HEK293 (cell line): ENCODE measurements at regions not wholly inside any gene's neighbourhood (a gene's known extent, or its start where the extent isn't known, plus 50 kb on each side); places are given as distances from the start of the nearest gene placed in this dataset.

Experiments used
- CTCF ChIA-PET: fragments of 350-600 bp; formaldehyde crosslinking; extraction: SDS; loops from one replicate; lab custom pipeline; 2021; ENCODE audit warnings: antibody characterized with exemption; lab: Yijun Ruan, JAX
- POLR2A ChIA-PET: fragments of 300-600 bp; formaldehyde crosslinking; extraction: SDS; loops from one replicate; lab custom pipeline; 2020; ENCODE audit warnings: antibody characterized with exemption, inconsistent platforms; lab: Yijun Ruan, JAX
- H3K27ac ChIP-seq: fragments of 200-500 bp; sonication (Bioruptor generic); 2 replicates; pipeline ENCODE4 v1.5.1; 2014; ENCODE audit warnings: low read depth, low read length, control low read depth, inconsistent platforms; ENCODE audit errors: extremely low read depth
- H3K36me3 ChIP-seq, 2 experiments: fragments of 200-500 bp in 1 of 2; sonication (Bioruptor generic) in 1 of 2; 1 replicate in 1 of 2; 2 replicates in 1 of 2; pipeline ENCODE4 v1.5.1; 2014 to 2017; ENCODE audit warnings: inconsistent platforms in 2 of 2, low read length in 2 of 2; ENCODE audit not compliant: control insufficient read depth in 2 of 2, insufficient read depth in 1 of 2
- H3K4me1 ChIP-seq: fragments of 200-500 bp; sonication (Bioruptor generic); 2 replicates; pipeline ENCODE4 v1.5.1; 2014; ENCODE audit warnings: mild to moderate bottlenecking, low read length, inconsistent platforms; ENCODE audit not compliant: control insufficient read depth, insufficient read depth
- H3K4me3 ChIP-seq: 2 replicates; pipeline ENCODE4 v1.5.1; 2011; ENCODE audit warnings: low read depth, mild to moderate bottlenecking, control low read depth, low read length, moderate library complexity
- H3K9me3 ChIP-seq: fragments of 200-500 bp; sonication (Bioruptor generic); 2 replicates; pipeline ENCODE4 v1.5.1; 2014; ENCODE audit warnings: low read depth, low read length, inconsistent platforms; ENCODE audit not compliant: control insufficient read depth, insufficient read depth
- MZF1 ChIP-seq: fragments of 450-650 bp; formaldehyde crosslinking; IDR thresholded peaks from 2 replicates; pipeline ENCODE4 v1.5.1; 2017; ENCODE audit warnings: missing biosample characterization, missing genetic modification characterization, borderline replicate concordance
- PATZ1 ChIP-seq: fragments of 450-650 bp; formaldehyde crosslinking; IDR thresholded peaks from 2 replicates; pipeline ENCODE4 v1.5.1; 2016; ENCODE audit warnings: missing biosample characterization, missing genetic modification characterization
- SCRT2 ChIP-seq: fragments of 450-650 bp; formaldehyde crosslinking; IDR thresholded peaks from 2 replicates; pipeline ENCODE4 v1.5.1; 2016; ENCODE audit warnings: missing biosample characterization, missing genetic modification characterization
- SP2 ChIP-seq: fragments of 450-650 bp; formaldehyde crosslinking; IDR thresholded peaks from 2 replicates; pipeline ENCODE4 v1.5.1; 2016; ENCODE audit warnings: missing biosample characterization, missing genetic modification characterization
- ZBTB11 ChIP-seq: fragments of 450-650 bp; formaldehyde crosslinking; conservative IDR thresholded peaks from 2 replicates; pipeline ENCODE4 v1.5.1; 2016; ENCODE audit warnings: low read depth, missing biosample characterization, missing genetic modification characterization
- ZBTB6 ChIP-seq: fragments of 450-650 bp; formaldehyde crosslinking; IDR thresholded peaks from 2 replicates; pipeline ENCODE4 v1.5.1; 2017; ENCODE audit warnings: missing biosample characterization, missing genetic modification characterization
- ZEB2 ChIP-seq: fragments of 450-650 bp; formaldehyde crosslinking; IDR thresholded peaks from 2 replicates; pipeline ENCODE4 v1.5.1; 2016; ENCODE audit warnings: missing biosample characterization, missing genetic modification characterization
- ZFHX2 ChIP-seq: fragments of 450-650 bp; formaldehyde crosslinking; conservative IDR thresholded peaks from 2 replicates; pipeline ENCODE4 v1.5.1; 2016; ENCODE audit warnings: missing biosample characterization, missing genetic modification characterization
- ZFP41 ChIP-seq: fragments of 450-650 bp; formaldehyde crosslinking; IDR thresholded peaks from 2 replicates; pipeline ENCODE4 v1.5.1; 2016; ENCODE audit warnings: missing biosample characterization, missing genetic modification characterization, borderline replicate concordance
- ZNF114 ChIP-seq: fragments of 450-650 bp; formaldehyde crosslinking; IDR thresholded peaks from 2 replicates; pipeline ENCODE4 v1.5.0; 2017; ENCODE audit warnings: missing biosample characterization, missing genetic modification characterization
- ZNF19 ChIP-seq: fragments of 450-650 bp; formaldehyde crosslinking; IDR thresholded peaks from 2 replicates; pipeline ENCODE4; 2016; ENCODE audit warnings: missing biosample characterization, missing genetic modification characterization, low read depth
- ZNF274 ChIP-seq, 2 experiments: fragments of 200-500 bp in 1 of 2; fragments of 450-650 bp in 1 of 2; sonication (Bioruptor generic) in 1 of 2; formaldehyde crosslinking in 1 of 2; IDR thresholded peaks; 2 replicates each; pipeline versions ENCODE4 v1.5.1 to v1.6.1; 2014 to 2016; ENCODE audit warnings: borderline replicate concordance in 1 of 2, inconsistent platforms in 1 of 2, low read length in 1 of 2, missing biosample characterization in 1 of 2, missing genetic modification characterization in 1 of 2
- ZNF302 ChIP-seq: fragments of 450-650 bp; formaldehyde crosslinking; IDR thresholded peaks from 2 replicates; pipeline ENCODE4 v1.5.1; 2016; ENCODE audit warnings: missing biosample characterization, missing genetic modification characterization, low read depth
- ZNF37A ChIP-seq: fragments of 450-650 bp; IDR thresholded peaks from 2 replicates; pipeline ENCODE4 v1.5.1; 2018; ENCODE audit warnings: missing biosample characterization, missing genetic modification characterization
- ZNF529 ChIP-seq: fragments of 450-650 bp; formaldehyde crosslinking; IDR thresholded peaks from 2 replicates; pipeline ENCODE4 v1.5.1; 2017; ENCODE audit warnings: missing genetic modification characterization, missing biosample characterization; ENCODE audit not compliant: insufficient replicate concordance
- ZNF585B ChIP-seq: fragments of 450-650 bp; formaldehyde crosslinking; IDR thresholded peaks from 2 replicates; pipeline ENCODE4 v1.5.1; 2016; ENCODE audit warnings: missing biosample characterization, missing genetic modification characterization
- ZNF596 ChIP-seq: fragments of 450-650 bp; IDR thresholded peaks from 2 replicates; pipeline ENCODE4 v1.5.0; 2018; ENCODE audit warnings: missing biosample characterization, mild to moderate bottlenecking, missing genetic modification characterization, moderate library complexity
- ZNF670 ChIP-seq: fragments of 450-650 bp; formaldehyde crosslinking; IDR thresholded peaks from 2 replicates; pipeline ENCODE4 v1.5.1; 2016; ENCODE audit warnings: missing biosample characterization, missing genetic modification characterization, low read depth
- ZNF707 ChIP-seq: fragments of 450-650 bp; formaldehyde crosslinking; IDR thresholded peaks from 2 replicates; pipeline ENCODE4 v1.5.1; 2016; ENCODE audit warnings: missing biosample characterization, missing genetic modification characterization
- TF ChIP-seq, protein P1 (sequence below): fragments of 450-650 bp; formaldehyde crosslinking; IDR thresholded peaks from 2 replicates; pipeline ENCODE4 v1.5.1; 2016; ENCODE audit warnings: missing biosample characterization, missing genetic modification characterization
- TF ChIP-seq, protein P2 (sequence below): IDR thresholded peaks from 2 replicates; pipeline ENCODE4 v1.6.1; 2011; ENCODE audit warnings: mild to moderate bottlenecking, low read depth, low read length, borderline replicate concordance

DNA sequence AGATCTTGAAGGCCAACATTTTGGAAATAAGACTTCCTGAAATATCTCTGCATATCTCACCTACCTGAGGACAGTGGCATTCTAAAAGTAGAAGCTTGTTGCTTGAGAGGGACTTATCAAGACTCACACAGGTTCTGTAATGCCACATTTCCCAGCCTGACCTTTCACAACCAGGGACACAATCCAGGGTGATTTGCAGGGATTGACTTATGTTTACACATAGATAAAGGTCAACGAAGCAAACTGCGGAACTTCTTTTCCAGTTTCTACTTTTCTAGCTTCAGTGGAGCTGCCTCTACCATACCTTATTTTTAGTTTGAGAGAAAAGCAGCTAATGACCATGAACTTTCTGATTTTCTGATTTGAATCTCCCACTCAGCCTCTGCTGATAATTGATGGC lies 148.7 kb downstream of the SLC16A9 start (continued):
- TF ChIP-seq PATZ1 (no peak), ZNF37A (tag by site-specific recombination) (no peak), ZBTB11 (tag by site-specific recombination) (no peak), MZF1 (tag by site-specific recombination) (no peak), ZNF19 (tag by site-specific recombination) (no peak)

DNA sequence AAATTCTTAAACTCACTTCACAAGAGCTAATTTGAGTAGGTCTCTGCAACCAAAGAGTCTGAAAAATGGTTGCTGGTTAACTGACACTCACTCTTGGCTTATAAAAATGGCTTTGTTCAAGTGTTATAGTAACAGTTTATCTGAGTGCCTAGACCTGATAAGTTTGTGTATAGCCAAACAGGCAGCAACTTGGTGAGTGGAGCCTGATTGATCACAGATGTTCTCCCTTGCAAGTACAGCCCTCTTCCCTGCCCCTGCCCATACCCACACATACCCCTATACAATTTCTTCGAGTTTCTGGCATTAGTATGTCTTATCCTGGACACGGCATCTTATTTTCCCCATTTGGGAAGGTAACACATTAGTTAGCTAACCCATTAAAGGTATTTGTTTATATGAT lies 149.5 kb downstream of the SLC16A9 start:
- Histone ChIP-seq H3K9me3 (no peaks in the 10 kb centered on the region), H3K4me3 (no peak overlapping the region)
- TF ChIP-seq SP2 (tag by site-specific recombination) (no peak), ZNF596 (tag by site-specific recombination) (no peak)
- TF ChIP-seq, all 188 proteins: peak for 0
- no peaks in the 10 kb centered on the region for H3K36me3 ChIP-seq
- POLR2A ChIA-PET, result no interaction called here
- H3K27ac ChIP-seq, result no peak overlapping the region
- no peaks in the 10 kb centered on the region for H3K4me1 ChIP-seq
- CTCF ChIA-PET, result interaction anchor here (0.6 kb wide), 1 partner anchor 1438 kb away, joined by 3 read pairs; no protein-coding TSS in a partner anchor

GRCh38 chr10:59558066-59558465 lies 151.6 kb downstream of the SLC16A9 start:
- Histone ChIP-seq H3K4me1 (no peaks in the 10 kb centered on the region), H3K36me3 (no peaks in the 10 kb centered on the region), H3K4me3 (no peak overlapping the region), H3K9me3 (no peaks in the 10 kb centered on the region), H3K27ac (no peak overlapping the region)
- ChIA-PET POLR2A (no interaction called here), CTCF (interaction anchor here (1.2 kb wide), 1 partner anchor 68 kb away, joined by 5 read pairs; no protein-coding TSS in a partner anchor)
- TF ChIP-seq ZNF707 (tag by site-specific recombination) (no peak), ZNF302 (tag by site-specific recombination) (no peak), ZNF529 (tag by site-specific recombination) (no peak), ZNF670 (tag by site-specific recombination) (no peak), ZEB2 (tag by site-specific recombination) (no peak), SCRT2 (tag by site-specific recombination) (no peak), ZNF114 (tag by site-specific recombination) (no peak), ZNF274 (IDR thresholded peaks at IDR 0.05; ENCODE audit: low read length) (no peak), ZNF274 (tag by site-specific recombination; IDR thresholded peaks at IDR 0.05; ENCODE audit: borderline replicate concordance) (no peak), ZFHX2 (tag by site-specific recombination) (no peak), ZBTB6 (tag by site-specific recombination) (no peak), ZNF585B (no peak), ZFP41 (tag by site-specific recombination) (no peak)
- TF ChIP-seq, protein P1, sequence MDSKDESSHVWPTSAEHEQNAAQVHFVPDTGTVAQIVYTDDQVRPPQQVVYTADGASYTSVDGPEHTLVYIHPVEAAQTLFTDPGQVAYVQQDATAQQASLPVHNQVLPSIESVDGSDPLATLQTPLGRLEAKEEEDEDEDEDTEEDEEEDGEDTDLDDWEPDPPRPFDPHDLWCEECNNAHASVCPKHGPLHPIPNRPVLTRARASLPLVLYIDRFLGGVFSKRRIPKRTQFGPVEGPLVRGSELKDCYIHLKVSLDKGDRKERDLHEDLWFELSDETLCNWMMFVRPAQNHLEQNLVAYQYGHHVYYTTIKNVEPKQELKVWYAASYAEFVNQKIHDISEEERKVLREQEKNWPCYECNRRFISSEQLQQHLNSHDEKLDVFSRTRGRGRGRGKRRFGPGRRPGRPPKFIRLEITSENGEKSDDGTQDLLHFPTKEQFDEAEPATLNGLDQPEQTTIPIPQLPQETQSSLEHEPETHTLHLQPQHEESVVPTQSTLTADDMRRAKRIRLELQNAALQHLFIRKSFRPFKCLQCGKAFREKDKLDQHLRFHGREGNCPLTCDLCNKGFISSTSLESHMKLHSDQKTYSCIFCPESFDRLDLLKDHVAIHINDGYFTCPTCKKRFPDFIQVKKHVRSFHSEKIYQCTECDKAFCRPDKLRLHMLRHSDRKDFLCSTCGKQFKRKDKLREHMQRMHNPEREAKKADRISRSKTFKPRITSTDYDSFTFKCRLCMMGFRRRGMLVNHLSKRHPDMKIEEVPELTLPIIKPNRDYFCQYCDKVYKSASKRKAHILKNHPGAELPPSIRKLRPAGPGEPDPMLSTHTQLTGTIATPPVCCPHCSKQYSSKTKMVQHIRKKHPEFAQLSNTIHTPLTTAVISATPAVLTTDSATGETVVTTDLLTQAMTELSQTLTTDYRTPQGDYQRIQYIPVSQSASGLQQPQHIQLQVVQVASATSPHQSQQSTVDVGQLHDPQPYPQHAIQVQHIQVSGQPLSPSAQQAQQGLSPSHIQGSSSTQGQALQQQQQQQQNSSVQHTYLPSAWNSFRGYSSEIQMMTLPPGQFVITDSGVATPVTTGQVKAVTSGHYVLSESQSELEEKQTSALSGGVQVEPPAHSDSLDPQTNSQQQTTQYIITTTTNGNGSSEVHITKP (tag by site-specific recombination), result no peak
- TF ChIP-seq, protein P2, sequence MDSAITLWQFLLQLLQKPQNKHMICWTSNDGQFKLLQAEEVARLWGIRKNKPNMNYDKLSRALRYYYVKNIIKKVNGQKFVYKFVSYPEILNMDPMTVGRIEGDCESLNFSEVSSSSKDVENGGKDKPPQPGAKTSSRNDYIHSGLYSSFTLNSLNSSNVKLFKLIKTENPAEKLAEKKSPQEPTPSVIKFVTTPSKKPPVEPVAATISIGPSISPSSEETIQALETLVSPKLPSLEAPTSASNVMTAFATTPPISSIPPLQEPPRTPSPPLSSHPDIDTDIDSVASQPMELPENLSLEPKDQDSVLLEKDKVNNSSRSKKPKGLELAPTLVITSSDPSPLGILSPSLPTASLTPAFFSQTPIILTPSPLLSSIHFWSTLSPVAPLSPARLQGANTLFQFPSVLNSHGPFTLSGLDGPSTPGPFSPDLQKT, result no peak
